Panc1 (cell line): ENCODE measurements at regions not wholly inside any gene's neighbourhood (a gene's known extent, or its start where the extent isn't known, plus 50 kb on each side); places are given as distances from the start of the nearest gene placed in this dataset.

Experiments
- ATAC-seq: fragments of 200-7000 bp; cut with Tn5 transposase; 2 replicates; pipeline ENCODE4 v1.9.1; 2020; ENCODE audit warnings: mild to moderate bottlenecking, moderate library complexity
- BruUV-seq: library from RNA; stranded (reverse); fragments of 400-500 nt; replicated peaks from 2 replicates; lab custom pipeline; 2021; lab: Mats Ljungman, UMichigan
- CTCF ChIA-PET: fragments of 300-600 bp; sonication (Branson Sonifier 250); formaldehyde crosslinking; loops from one replicate; lab custom pipeline; 2022; ENCODE audit warnings: antibody characterized with exemption; lab: Charles Lee
- POLR2A ChIA-PET: fragments of 300-600 bp; sonication (Branson Sonifier 250); formaldehyde crosslinking; loops from one replicate; lab custom pipeline; 2022; ENCODE audit warnings: antibody characterized with exemption; lab: Charles Lee
- DNase-seq: peaks from one replicate; pipeline ENCODE4 v3.0.0-alpha.2; 2010; ENCODE audit warnings: low read depth, low spot score
- H3K27ac ChIP-seq: 2 replicates; pipeline ENCODE4 v1.5.1; 2011; ENCODE audit warnings: mild to moderate bottlenecking, low read length, inconsistent platforms
- H3K27me3 ChIP-seq: fragments of 200-500 bp; sonication (Bioruptor generic); 2 replicates; pipeline ENCODE4 v1.6.0; 2014; ENCODE audit warnings: low read length, inconsistent platforms; ENCODE audit not compliant: control insufficient read depth, insufficient read depth
- H3K36me3 ChIP-seq: fragments of 200-500 bp; sonication (Bioruptor generic); 2 replicates; pipeline ENCODE4 v1.5.1; 2014; ENCODE audit warnings: inconsistent platforms, mild to moderate bottlenecking, low read length, moderate library complexity; ENCODE audit not compliant: control insufficient read depth, insufficient read depth
- H3K4me1 ChIP-seq: 2 replicates; pipeline ENCODE4 v1.5.1; 2011; ENCODE audit warnings: inconsistent platforms, mild to moderate bottlenecking, low read length, moderate library complexity; ENCODE audit not compliant: control insufficient read depth, insufficient read depth
- H3K4me3 ChIP-seq, 2 experiments: 2 replicates each; pipeline ENCODE4 v1.5.1; 2011 to 2012; ENCODE audit warnings: low read depth in 2 of 2, low read length in 2 of 2, mild to moderate bottlenecking in 2 of 2, inconsistent platforms in 1 of 2, moderate library complexity in 1 of 2
- H3K9me3 ChIP-seq: fragments of 200-500 bp; sonication (Bioruptor generic); 2 replicates; pipeline ENCODE4 v1.5.1; 2014; ENCODE audit warnings: low read depth, mild to moderate bottlenecking, inconsistent platforms, low read length, moderate library complexity; ENCODE audit not compliant: control insufficient read depth, insufficient read depth
- CTCF ChIP-seq: fragments of 450-650 bp; IDR thresholded peaks from 2 replicates; pipeline ENCODE4 v1.5.1; 2017; ENCODE audit warnings: mild to moderate bottlenecking
- POLR2AphosphoS5 ChIP-seq: IDR thresholded peaks from 2 replicates; pipeline ENCODE4 v1.6.1; 2012; ENCODE audit warnings: mild to moderate bottlenecking, low read depth, low read length, moderate library complexity
- REST ChIP-seq, 2 experiments: IDR thresholded peaks; 2 replicates each; pipeline ENCODE4 v1.6.1; 2011 to 2012; ENCODE audit warnings: low read depth in 2 of 2, control low read depth in 1 of 2, low read length in 1 of 2, mild to moderate bottlenecking in 1 of 2, moderate library complexity in 1 of 2; ENCODE audit not compliant: insufficient read depth in 1 of 2
- SIN3A ChIP-seq: IDR thresholded peaks from 2 replicates; pipeline ENCODE4 v1.6.1; 2012; ENCODE audit warnings: low read depth, mild to moderate bottlenecking, low read length, moderate library complexity, borderline replicate concordance; ENCODE audit not compliant: insufficient read depth
- TCF7L2 ChIP-seq: IDR thresholded peaks from 2 replicates; pipeline ENCODE4 v1.6.1; 2011; ENCODE audit warnings: mild to moderate bottlenecking, low read depth, low read length, inconsistent platforms
- in situ Hi-C: cut with HindIII; loops from 2 replicates; pipeline ENCODE4 v1.10.0; 2016; ENCODE audit warnings: low sequenced_read_pairs, low pct_unique_long_range_greater_than_20kb
- intact Hi-C: fragments of 100-400 bp; cut with micrococcal nuclease; formaldehyde crosslinking; loops from one replicate; pipeline ENCODE4 v1.10.0; 2022; ENCODE audit not compliant: unreplicated experiment

GRCh38 chr9:126240835-126241234 lies 85.8 kb upstream of the MVB12B start:
- ChIA-PET POLR2A (no interaction called here), CTCF (no interaction called here)
- H3K9me3 ChIP-seq: no peaks in the 10 kb centered on the region
- H3K4me1 ChIP-seq: no peaks in the 10 kb centered on the region
- H3K4me3 ChIP-seq: no peak overlapping the region
- H3K27ac ChIP-seq: no peak overlapping the region
- no peak for TF ChIP-seq SIN3A
- TF ChIP-seq TCF7L2: no peak
- TF ChIP-seq CTCF: no peak
- TF ChIP-seq REST (IDR thresholded peaks at IDR 0.05; ENCODE audit: insufficient read depth in 1 of 2, low read depth in 2 of 2, low read length in 1 of 2): no peak
- no peak for TF ChIP-seq POLR2AphosphoS5
- DNase-seq (no peak), ATAC-seq (no peak)
- in situ Hi-C loops: no loop called here
- H3K27me3 ChIP-seq: no peaks in the 10 kb centered on the region; the same call in 1 of the 2 replicates
- intact Hi-C loops: no loop called here
- H3K36me3 ChIP-seq: no peaks in the 10 kb centered on the region
- no TSS peak for BruUV-seq

DNA sequence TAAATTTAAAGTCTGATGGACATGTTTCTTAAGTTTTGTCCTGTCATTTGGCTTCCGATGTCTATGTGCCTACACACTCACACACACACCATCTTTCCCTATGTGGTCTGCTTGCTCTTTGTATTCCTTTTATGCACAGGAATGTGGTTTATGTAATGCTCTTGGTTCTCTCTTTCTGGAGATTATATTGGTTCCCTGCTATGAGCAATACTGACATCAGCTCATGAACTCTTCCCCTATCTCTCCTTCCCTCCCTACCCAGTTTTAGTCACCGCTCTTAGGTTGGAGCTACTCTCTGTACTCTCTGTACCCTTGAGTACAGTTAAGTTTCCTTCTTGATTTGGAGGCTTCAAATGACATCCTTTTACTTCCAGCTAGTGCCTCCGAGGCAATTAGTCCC lies 77.9 kb upstream of the MVB12B start:
- no peaks in the 10 kb centered on the region for H3K9me3 ChIP-seq
- no peak overlapping the region for H3K27ac ChIP-seq
- ChIA-PET CTCF (no interaction called here), POLR2A (no interaction called here)
- H3K4me1 ChIP-seq: no peaks in the 10 kb centered on the region
- no peaks in the 10 kb centered on the region for H3K36me3 ChIP-seq
- in situ Hi-C loops: no loop called here
- ATAC-seq (no peak), DNase-seq (no peak)
- no TSS peak for BruUV-seq
- H3K27me3 ChIP-seq: no peaks in the 10 kb centered on the region
- TF ChIP-seq CTCF (no peak), SIN3A (no peak), REST (IDR thresholded peaks at IDR 0.05; ENCODE audit: insufficient read depth in 1 of 2, low read depth in 2 of 2, low read length in 1 of 2) (no peak), POLR2AphosphoS5 (no peak), TCF7L2 (no peak)
- H3K4me3 ChIP-seq: no peak overlapping the region
- intact Hi-C loops: no loop called here
